Ureter (tissue), 1 donor: ENCODE measurements at regions not wholly inside any gene's neighbourhood (a gene's known extent, or its start where the extent isn't known, plus 50 kb on each side); places are given as distances from the start of the nearest gene placed in this dataset.

ENCODE experiments used
- DNase-seq: peaks from one replicate; pipeline ENCODE4 v3.0.0-alpha.2; 2020; ENCODE audit warnings: low spot score
- donor health status: DM: yes; HTN: yes; CAD: no.

DNA sequence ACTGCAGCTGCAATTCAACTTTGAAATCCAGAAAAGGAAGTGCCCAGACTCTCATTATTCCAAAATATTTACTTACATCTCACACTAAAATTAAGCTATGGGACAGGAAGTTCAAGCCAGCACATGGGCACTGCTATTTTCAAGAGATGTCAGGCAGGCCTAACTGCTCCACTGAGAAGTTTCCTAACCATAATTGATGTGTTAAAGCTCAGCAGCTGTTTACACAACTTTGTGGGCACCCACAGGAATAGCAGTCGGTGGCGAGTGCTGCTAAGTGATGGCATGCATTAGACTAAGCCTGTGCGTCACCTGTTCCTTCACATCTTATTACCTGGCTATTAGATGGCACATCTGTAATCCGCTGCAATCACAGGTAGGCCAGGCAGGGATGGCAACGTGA, 303.3 kb upstream of the DAB1 start:
- no peak for DNase-seq

DNA sequence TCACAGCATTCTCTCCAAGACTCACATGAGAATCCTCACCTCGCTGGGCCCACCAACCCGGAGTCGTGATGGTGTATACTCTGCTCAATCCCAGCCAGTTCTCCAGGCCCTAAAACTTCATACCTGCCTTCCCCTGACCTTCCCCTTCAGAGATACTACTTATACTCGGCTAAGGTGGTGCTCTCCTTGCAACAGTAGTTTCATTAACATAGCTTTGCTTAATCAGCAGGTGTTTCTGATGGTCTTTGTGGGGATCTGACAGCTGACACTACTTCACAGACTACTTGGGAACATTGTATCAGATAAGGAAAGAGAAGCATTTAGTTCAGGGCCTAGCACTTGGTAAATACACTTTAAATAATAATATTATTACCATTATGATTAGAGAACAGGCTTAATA, 301.5 kb upstream of the DAB1 start:
- DNase-seq, result no peak

DNA sequence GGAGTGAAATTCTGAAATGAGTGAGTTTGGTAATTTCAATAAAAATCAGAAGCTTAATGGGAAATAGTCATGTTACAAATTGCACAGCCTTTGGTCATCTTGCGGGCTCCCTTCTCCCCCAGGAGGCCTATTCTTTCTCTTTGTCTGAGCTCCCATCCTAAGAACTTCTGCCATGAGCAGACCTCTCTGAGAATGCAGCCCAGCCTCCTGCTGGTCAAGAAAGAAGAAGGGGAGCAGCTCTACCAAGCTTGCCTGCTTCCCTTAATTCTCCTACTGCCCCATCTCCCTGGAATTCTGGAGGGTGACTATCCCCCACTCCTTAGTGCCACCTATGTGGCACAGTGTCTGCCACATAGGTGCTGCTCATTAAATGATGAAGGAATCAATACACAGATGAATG, 300.7 kb upstream of the DAB1 start:
- DNase-seq, result no peak

DNA sequence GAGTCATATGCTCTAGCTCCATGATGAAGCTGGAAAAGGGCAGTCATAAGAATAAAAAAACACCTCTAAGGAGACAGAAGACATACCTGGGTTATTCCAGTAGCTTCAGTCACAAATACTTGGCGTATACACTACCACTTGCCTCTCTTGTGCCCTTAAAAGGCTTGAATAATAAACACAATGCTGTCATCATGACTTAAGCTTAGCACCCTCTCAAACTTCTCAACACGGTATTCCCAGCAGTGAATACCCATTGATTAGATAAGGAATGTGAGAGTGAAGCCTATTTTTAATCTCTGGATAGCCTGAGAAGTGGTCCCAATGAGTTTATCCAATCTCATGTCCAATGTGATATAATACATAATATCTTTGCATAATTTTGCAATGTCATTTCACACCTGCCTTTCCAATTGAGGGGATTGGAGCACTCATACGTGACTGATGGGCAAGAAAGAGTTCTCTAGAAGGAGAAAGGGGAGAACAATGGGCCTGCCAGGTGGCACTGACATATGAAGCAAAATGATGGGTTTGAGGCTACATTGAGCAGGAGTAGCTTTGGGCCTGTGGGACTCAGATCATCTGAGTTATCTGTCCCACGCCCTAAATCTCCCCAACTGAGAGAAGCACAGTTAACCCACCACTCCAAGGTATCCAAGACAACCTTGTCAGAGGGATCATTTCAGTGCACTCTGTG, 298.6 kb upstream of the DAB1 start:
- DNase-seq, result no peak

DNA sequence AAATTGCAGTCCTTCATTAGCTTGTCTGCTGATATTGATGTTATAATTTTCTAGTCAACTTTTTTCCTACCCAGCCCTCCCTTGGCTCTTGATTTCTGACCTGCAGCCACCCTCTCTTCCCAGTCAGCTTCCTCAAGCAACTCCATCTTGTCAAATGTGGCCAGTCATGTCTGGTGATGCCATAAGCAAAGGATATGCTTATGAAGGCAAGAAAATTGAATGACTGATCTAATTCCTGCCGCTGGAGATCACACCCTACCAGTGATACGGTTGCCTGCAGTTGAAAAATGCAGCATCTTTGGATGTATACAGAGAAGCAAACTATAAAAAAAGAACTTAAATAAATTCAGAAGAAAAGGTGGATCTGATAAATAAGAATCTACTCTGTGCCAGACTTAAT, 297.1 kb upstream of the DAB1 start:
- no peak for DNase-seq

DNA sequence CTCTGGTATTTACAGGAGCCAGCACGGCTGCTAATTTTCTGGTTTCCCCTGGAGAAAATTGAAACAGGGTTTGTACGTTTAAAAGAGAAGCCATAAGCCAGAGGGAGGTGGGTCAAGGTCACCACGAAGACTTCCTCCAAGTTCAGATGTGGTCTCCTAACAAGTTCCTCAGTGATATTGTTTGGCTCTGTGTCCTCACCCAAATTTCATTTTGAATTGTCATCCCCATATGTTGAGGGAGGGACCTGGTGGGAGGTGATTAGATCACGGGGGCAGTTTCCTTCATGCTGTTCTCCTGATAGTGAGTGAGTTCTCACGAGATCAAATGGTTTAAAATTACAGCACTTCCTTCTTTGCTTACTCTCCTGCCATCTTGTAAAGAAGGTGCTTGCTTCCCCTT, 295.4 kb upstream of the DAB1 start:
- no peak for DNase-seq

DNA sequence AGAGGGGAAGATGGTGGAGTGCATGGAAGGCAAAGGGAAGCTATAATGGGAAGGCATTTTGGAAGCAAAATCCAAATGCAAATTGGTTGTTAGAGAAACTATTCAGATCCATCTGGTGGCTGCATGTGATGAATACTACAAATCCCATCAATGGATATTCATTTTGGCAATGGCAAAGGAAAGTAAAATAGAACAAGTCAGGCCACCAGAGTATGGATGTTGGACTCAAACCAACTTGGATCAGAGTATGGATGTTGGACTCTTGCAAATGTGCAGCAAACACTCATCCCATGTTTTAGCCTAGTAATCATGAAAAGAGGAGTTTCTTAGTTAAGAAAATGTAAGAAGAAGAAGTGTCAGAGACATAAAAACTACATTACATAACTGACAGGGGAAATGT, 289.6 kb upstream of the DAB1 start:
- no peak for DNase-seq

DNA sequence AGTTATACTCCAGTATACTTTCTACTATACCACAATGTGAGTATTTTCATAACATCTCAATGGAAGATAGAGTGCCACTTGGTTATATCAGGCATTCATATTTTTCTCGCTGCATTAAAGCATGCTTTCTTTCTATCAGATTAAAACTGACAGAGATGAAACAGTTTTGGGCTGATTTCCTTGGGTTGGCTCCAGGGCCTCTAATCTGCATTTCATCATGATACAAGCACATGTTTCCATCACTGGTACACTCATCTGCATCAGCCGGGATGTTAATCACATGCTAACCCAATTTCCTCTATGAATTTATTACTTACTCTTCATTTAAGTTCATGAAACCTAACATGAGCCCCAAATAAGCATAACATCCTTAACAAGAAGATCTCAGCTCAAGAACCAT, 289.0 kb upstream of the DAB1 start:
- no peak for DNase-seq

DNA sequence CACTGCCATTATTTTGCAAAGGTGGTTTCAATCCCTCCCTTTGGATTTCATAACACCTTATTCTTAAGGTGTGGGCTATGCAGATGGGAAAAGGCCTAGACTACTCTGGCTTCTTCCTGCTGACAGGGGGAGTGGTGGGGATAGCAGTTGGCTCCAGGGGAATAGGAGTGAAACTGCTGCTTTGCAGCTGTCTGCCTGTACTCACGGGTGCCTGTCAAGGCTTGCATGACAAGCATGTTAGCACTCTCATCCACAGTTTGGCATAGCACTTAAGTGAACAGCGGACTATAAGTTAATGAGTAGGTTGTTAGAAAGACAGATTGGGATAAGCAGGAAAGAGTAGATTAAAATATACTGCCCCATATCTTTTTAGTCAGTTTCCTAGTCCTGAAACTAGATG, 287.5 kb upstream of the DAB1 start:
- DNase-seq, result no peak

DNA sequence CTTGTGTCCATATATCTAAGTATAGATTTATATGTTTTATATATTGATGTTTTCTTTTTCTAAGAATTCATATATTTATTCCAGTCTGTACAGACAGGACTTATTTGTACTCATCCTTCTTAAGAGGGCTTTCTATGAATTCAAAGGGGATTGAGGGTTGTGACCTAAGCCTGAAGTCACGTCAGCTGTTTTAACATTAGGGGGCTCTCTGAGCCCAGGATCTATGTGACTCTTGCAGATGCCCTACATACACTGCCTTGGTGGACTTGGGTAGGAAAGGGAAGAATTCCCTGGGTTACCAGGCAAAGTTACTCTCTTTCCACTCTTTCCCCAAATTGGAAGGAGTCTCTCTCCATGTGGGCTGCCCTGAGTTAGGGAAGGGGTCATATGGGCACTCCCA, 283.8 kb upstream of the DAB1 start:
- no peak for DNase-seq

DNA sequence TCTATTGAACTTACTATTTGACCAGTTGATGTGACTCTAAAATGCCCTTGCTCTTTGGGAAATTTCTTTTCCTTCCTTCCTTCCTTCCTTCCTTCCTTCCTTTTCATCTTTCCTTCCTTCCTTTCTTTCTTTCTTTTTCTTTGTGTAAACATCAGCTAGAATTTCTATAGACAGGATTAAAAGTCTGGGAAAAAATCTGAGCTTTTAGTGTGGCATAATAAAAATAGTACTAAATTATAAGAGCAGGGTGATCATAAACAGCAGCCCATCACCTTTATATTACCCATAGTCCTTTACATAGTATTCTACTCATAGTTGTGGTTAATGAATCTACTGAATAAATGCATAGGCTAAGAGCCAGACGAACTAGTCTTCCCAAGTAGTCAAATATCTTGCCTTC, 281.0 kb upstream of the DAB1 start:
- DNase-seq, result no peak

DNA sequence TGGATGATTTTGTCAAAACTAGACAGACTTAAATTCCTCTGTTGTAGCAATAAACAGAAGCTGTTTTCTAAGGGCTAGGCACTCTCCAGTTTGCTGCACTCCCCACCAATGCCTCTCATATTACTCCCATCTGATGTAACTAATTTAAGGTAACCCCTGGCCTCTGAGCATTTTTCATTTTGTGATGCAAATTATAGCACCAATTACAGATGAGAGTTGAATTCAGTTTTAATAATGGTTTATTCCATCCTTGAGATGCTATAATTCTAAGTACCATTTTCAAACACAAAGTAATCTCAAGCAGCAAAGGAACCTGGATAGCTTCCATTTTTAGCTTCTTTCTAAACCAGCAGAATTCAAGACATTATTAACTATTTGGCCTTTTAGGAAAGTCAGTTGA, 280.4 kb upstream of the DAB1 start:
- no peak for DNase-seq

DNA sequence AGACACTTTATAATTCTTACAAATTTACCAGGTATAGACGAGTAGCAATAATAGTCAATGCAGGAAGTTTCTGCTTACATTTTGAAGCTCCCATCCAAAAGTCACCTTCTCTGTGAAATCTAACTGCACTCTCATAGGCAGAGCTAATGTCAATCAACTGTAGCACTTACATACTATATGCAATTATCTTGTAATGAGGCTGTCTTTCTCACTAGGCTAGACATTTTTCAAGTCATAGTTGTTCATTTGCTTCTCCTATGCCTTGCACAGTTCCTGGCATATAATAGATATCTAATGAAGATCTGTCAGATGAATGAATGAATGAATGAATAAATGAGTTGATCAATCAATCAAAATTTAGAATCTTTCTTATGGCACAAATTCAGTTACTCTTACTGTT, 273.0 kb upstream of the DAB1 start:
- no peak for DNase-seq

DNA sequence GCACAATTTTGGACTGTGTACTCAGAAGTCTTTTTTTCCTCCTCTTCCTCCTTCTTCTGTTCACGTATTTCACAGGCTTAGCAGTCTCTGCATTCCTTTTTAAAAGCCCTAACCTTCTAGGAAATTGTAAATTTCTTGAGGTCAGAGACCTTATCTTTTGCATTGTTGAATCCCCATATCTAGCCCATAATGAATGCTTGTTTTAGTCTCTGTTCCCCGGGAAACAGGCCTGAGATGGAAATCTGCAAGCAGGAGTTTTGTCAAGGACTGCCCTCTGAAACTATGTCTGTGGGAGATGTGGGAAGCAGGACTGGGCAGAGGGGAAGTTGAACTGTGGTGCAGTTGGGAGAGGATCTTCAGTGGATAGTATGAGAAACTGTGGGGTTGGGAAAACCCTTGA, 272.2 kb upstream of the DAB1 start:
- DNase-seq, result no peak

DNA sequence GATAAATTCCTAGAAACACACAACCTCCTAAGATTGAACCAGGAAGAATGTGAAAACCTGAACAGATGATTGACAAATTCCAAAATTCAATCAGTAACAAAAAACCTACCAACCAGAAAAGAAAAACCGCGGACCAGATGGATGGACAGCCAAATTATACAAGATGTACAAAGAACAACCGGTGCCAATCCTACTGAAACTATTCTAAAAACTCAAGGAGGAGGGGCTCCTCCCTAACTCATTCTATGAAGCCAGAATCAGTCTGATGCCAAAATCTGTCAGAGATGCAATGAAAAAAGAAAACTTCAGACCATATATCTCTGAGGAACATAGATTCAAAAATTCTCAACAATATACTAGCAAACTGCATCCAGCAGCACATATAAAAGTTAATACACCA, 262.4 kb upstream of the DAB1 start:
- DNase-seq, result no peak

DNA sequence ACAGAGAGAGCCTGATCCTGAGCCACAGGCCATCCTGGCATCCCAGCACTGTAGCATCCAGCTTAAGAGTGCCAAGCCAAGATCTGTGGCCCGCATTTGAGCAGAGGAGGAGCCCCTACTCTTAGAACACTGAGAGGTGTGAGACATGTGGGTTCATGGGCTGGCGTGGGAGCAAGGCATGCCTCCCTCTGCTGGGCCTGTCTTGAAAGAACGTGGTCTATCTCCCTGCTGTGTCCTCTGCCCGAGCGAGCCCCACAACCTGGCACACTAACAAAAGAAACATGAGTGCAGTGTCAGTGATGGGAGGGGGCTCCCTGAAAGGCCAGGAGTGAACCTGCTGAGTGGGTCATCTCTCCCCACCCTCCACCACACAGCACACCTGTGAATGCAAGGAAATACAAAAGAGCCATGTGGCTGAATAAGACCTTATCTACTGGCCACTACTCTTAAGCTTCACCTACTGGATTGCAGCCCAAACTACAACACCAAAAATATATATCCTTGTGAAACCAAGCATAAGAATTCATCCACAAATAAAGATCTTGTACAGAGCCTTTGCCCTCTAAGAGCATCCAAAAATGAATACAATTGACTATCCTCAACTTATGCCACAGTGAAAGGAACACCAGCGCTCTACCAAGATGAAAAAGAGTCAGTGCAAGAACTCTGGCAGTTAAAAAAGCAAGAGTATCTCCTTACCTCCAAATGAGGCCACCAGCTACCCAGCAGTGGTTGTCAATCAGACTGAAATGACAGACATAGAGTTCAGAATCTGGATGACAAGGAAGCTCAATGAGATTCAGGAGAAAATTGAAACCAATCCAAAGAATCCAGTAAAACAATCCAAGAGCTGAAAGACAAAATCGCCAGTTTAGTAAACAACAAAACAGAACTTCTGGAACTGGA, 259.4 kb upstream of the DAB1 start:
- DNase-seq, result no peak

DNA sequence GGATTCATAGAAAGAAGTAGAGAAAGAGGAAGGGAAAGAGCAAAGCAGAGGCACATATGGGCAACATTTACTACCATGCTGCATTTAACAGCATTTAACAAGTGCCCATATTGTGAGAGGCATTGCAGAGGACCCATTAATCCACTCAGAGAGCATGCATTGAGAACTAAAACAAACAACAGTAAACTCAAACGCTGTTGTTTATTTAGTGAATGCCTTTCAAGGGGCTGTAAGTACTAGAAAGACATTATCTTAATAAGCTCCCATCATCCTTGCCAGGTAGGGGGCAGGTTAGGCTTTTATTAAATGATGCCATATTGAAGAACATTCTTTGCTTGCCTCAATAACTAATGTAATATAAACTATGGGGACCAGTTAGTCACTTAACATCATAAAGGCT, 254.3 kb upstream of the DAB1 start:
- DNase-seq, result no peak

DNA sequence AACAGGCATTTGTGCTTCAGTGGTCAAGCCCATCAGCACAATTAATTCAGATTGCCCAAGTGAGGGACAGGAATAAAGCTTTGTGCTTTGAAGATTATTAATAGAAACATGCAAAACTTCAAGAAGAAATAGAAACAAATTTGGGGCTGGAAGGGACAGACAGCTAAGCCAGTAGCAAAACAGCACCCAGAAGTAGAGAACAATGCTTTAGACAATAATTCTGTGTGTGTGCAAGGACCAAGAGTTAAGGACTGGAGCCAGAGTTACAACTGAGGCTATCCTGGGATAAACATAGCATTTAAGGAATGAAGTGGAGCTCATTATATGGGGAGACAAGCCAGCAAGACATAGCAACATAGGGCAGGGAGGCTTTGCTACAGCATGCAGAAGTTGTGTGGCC, 251.9 kb upstream of the DAB1 start:
- DNase-seq, result no peak

DNA sequence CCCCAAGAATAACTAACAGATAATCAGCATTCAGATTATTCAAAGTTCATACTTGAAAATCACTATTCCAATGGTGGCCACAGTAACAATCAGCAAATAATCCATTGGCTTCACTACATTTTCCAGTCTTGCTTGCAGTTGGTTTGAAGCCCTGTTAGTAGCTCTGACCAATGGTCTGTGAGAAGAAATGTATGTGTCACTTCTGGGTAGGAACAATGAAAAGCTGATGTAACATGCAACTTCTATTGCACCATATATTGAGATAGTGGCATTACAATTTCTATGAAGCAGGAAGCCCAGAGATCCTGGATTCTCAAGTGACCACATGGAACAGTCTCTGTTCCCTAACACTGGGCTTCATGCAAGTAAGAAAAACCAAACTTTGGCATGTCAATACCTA, 250.9 kb upstream of the DAB1 start:
- DNase-seq, result no peak

DNA sequence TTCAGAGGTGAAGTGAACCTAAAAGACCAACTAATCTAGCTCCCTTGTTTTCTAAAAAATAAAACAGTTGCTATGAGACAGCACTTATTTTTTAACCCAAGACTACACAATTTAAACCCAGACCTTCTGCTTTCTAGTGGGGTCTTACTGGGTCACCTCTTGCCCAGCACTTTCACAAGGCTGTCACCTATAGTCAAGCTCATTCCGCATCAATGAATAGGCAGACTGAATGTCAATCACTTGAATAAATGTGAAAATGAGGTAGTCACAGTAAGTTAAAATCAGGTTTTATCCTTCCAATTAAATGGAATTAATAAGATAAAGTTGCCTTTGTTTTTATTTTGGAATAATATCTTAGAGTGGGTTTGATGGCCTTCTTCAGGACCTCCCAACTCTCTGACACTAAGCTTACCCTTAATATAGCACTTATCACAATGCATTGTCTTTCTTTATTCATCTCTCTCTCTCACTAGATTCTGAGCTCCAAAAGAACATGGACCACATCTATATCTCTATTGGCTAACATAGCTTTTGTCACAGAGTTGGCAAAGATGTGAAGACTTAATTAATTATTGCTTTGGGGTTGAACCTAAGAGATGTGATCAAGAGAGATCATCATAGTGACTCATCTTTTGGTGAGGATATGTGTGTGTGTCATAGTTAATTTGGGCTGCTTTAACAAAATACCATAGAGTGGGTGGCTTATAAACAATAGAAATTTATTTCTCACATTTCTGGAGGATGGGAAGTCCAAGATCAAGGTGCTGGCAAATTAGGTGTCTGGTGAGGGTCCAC, 248.7 kb upstream of the DAB1 start:
- DNase-seq, result no peak

DNA sequence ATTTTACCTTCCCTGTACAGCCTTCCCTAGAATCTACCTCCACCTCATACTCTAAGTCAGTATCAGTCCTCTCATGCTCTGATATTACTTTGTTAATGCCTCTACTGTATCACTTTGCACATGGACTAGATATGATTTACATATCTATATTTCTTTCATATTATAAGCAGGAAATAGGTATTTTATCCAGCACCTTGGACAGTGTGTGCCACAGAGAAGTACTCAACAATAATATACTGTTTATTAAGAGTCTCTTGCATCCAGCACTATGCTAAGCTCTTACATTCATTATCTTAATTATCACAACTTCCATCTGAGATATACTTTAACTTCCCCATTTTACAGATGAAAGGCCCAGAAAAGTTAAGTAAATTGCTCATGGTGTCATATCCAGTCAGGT, 247.9 kb upstream of the DAB1 start:
- no peak for DNase-seq

DNA sequence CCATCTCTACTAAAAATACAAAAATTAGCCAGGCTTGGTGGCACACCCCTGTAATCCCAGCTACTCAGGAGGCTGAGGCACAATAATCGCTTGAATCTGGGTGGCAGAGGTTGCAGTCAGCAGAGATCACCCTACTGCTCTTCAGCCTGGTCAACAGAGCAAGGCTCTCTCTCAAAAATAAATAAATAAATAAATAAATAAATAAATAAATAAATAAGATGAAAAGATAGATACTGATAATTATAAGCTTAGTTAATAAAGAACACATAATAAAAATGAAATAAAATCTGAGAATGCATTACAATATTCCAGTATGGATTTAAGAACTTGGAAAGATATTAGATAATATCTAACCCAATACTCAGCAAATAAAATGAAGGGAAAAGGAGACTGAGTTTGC, 235.9 kb upstream of the DAB1 start:
- DNase-seq, result no peak

DNA sequence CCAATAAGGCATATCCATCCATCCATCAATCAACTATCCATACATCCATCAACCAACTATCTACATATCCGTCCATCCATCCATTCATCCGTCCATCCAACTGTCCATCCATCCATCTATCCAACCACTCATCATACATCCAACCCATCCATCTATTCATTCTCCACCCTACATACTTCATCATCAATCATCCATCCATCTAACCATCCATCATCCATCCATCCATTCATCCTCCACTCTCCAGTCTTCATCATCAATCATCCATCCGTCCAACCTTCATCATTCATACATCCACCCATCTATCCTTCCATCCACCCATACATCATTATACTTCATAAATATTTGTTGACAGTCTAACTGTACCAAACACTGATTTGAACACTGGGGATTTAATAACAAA, 231.3 kb upstream of the DAB1 start:
- DNase-seq, result no peak
